GM12865 (cell line): ENCODE measurements at regions not wholly inside any gene's neighbourhood (a gene's known extent, or its start where the extent isn't known, plus 50 kb on each side); places are given as distances from the start of the nearest gene placed in this dataset.

Experiments used
- DNase-seq: peaks from one replicate; pipeline ENCODE4 v3.0.0; 2010; ENCODE audit warnings: low read depth
- H3K4me3 ChIP-seq: 2 replicates; pipeline ENCODE4 v1.5.1; 2011; ENCODE audit warnings: mild to moderate bottlenecking, low read depth, low read length, control low read depth
- CTCF ChIP-seq: IDR thresholded peaks from 2 replicates; pipeline ENCODE4 v1.5.1; 2011; ENCODE audit warnings: low read length, control low read depth, low read depth, inconsistent platforms; ENCODE audit not compliant: insufficient read depth; ENCODE audit errors: missing control alignments

- no peak for TF ChIP-seq CTCF
- no peak for DNase-seq
- H3K4me3 ChIP-seq: no peak overlapping the region
Observed at GRCh38 chr13:80571346-80572307, 230.7 kb upstream of the SPRY2 start.

GRCh38 chr13:80563439-80563838, 222.5 kb upstream of the SPRY2 start:
- no peak overlapping the region for H3K4me3 ChIP-seq
- no peak for TF ChIP-seq CTCF
- no peak for DNase-seq

- no peak for TF ChIP-seq CTCF
Observed at GRCh38 chr13:80562433-80563156, 221.7 kb upstream of the SPRY2 start.

GRCh38 chr13:80560609-80561008, 219.7 kb upstream of the SPRY2 start:
- H3K4me3 ChIP-seq: no peak overlapping the region
- no peak for TF ChIP-seq CTCF
- DNase-seq: no peak

More at GRCh38 chr13:80562433-80563156, 221.7 kb upstream of the SPRY2 start:
- no peak for DNase-seq
- no peak overlapping the region for H3K4me3 ChIP-seq

- no peak overlapping the region for H3K4me3 ChIP-seq
- TF ChIP-seq CTCF: no peak
- DNase-seq: no peak
Observed at GRCh38 chr13:80559944-80560343, 219.0 kb upstream of the SPRY2 start.

GRCh38 chr13:80558074-80558473, 217.1 kb upstream of the SPRY2 start:
- H3K4me3 ChIP-seq: no peak overlapping the region
- DNase-seq: no peak
- no peak for TF ChIP-seq CTCF
